Natural killer cell treated with Interleukin-12 subunit alpha and Interleukin-12 subunit beta and Interleukin-15 and Interleukin-18, amount 100 ng/mL, for 72 hours (primary cell): ENCODE measurements at regions not wholly inside any gene's neighbourhood (a gene's known extent, or its start where the extent isn't known, plus 50 kb on each side); places are given as distances from the start of the nearest gene placed in this dataset.
"Not testable (repeated sequence)": the region's sequence is repeated elsewhere in the genome, so short reads cannot be mapped to it uniquely, and the experiment has no call there.

Source experiments
- ATAC-seq, 2 donors: fragments of 150-1000 bp; cut with Tn5 transposase in 1 of 2; sonication (Bioruptor Pico), chemical (Tn5 transposase) in 1 of 2; 2 replicates each; pipeline ENCODE4 v1.10.0; 2021
- DNase-seq: peaks from one replicate; pipeline ENCODE4 v3.0.0; 2022; ENCODE audit warnings: low spot score
- H3K27ac Mint-ChIP-seq, 2 donors: 1 replicate in 1 of 2; 2 replicates in 1 of 2; pipeline ENCODE4 v1.8.0; 2022; ENCODE audit warnings: mixed read lengths in 2 of 2, mild to moderate bottlenecking in 1 of 2, moderate library complexity in 1 of 2
- H3K27me3 Mint-ChIP-seq, 2 donors: 1 replicate in 1 of 2; 2 replicates in 1 of 2; pipeline ENCODE4 v1.8.0; 2022; ENCODE audit warnings: mixed read lengths in 2 of 2
- H3K36me3 Mint-ChIP-seq: one replicate; pipeline ENCODE4 v1.8.0; 2022; ENCODE audit warnings: mixed read lengths
- H3K4me1 Mint-ChIP-seq, 2 donors: 1 replicate in 1 of 2; 2 replicates in 1 of 2; pipeline ENCODE4 v1.8.0; 2022; ENCODE audit warnings: low read depth in 2 of 2, mixed read lengths in 2 of 2, mild to moderate bottlenecking in 1 of 2
- H3K4me3 Mint-ChIP-seq: one replicate; pipeline ENCODE4 v1.8.0; 2022; ENCODE audit warnings: mixed read lengths
- H3K9me3 Mint-ChIP-seq: 2 replicates; pipeline ENCODE4 v1.8.0; 2022; ENCODE audit warnings: mixed read lengths

- Mint-ChIP-seq H3K27ac (no peak overlapping the region), H3K4me3 (no peak overlapping the region), H3K36me3 (no peaks in the 10 kb centered on the region), H3K27me3 (peaks cover 0 to 13% of the 10 kb centered on the region in 2 donors), H3K4me1 (peaks cover 0 to 3% of the 10 kb centered on the region in 2 donors), H3K9me3 (peaks cover 3% of the 10 kb centered on the region)
- ATAC-seq = no peak
- no peak for DNase-seq
Measured at GRCh38 chr4:55010550-55010949, 114.8 kb downstream of the KDR start.

GRCh38 chr4:55008166-55009056 is 117.0 kb downstream of the KDR start:
- Mint-ChIP-seq H3K27ac (no peak overlapping the region), H3K27me3 (peaks cover 0 to 16% of the 10 kb centered on the region in 2 donors), H3K36me3 (no peaks in the 10 kb centered on the region), H3K4me1 (no peaks in the 10 kb centered on the region), H3K9me3 (no peaks in the 10 kb centered on the region), H3K4me3 (no peak overlapping the region)
- no peak for DNase-seq
- ATAC-seq = no peak

- Mint-ChIP-seq H3K36me3 (no peaks in the 10 kb centered on the region), H3K4me1 (no peaks in the 10 kb centered on the region), H3K27ac (no peak overlapping the region), H3K4me3 (no peak overlapping the region), H3K9me3 (no peaks in the 10 kb centered on the region), H3K27me3 (peaks cover 0 to 19% of the 10 kb centered on the region in 2 donors)
- ATAC-seq (no peak), DNase-seq (no peak)
Measured at GRCh38 chr4:55005910-55006309, 119.5 kb downstream of the KDR start.

GRCh38 chr4:55004831-55005230 is 120.6 kb downstream of the KDR start:
- peaks cover 0 to 20% of the 10 kb centered on the region in 2 donors for H3K27me3 Mint-ChIP-seq
- ATAC-seq (no peak), DNase-seq (no peak)
- no peaks in the 10 kb centered on the region for H3K9me3 Mint-ChIP-seq
- H3K4me3 Mint-ChIP-seq = no peak overlapping the region
- no peaks in the 10 kb centered on the region for H3K4me1 Mint-ChIP-seq
- no peak overlapping the region for H3K27ac Mint-ChIP-seq
- H3K36me3 Mint-ChIP-seq = no peaks in the 10 kb centered on the region

- H3K36me3 Mint-ChIP-seq = no peaks in the 10 kb centered on the region
- H3K27me3 Mint-ChIP-seq = peaks cover 5 to 19% of the 10 kb centered on the region in 2 donors
- H3K4me1 Mint-ChIP-seq = no peaks in the 10 kb centered on the region
- ATAC-seq (no peak), DNase-seq (no peak)
- no peak overlapping the region for H3K4me3 Mint-ChIP-seq
- no peaks in the 10 kb centered on the region for H3K9me3 Mint-ChIP-seq
- H3K27ac Mint-ChIP-seq = no peak overlapping the region
Measured at GRCh38 chr4:55002431-55002830, 123.0 kb downstream of the KDR start.

GRCh38 chr4:55001538-55001937 is 123.9 kb downstream of the KDR start:
- H3K4me1 Mint-ChIP-seq = no peaks in the 10 kb centered on the region
- ATAC-seq = no peak
- H3K4me3 Mint-ChIP-seq = no peak overlapping the region
- DNase-seq = no peak
- H3K9me3 Mint-ChIP-seq = no peaks in the 10 kb centered on the region
- H3K27ac Mint-ChIP-seq = no peak overlapping the region
- no peaks in the 10 kb centered on the region for H3K36me3 Mint-ChIP-seq
- peaks cover 5 to 16% of the 10 kb centered on the region in 2 donors for H3K27me3 Mint-ChIP-seq

GRCh38 chr4:54999003-54999402 is 126.4 kb downstream of the KDR start:
- no peak for DNase-seq
- Mint-ChIP-seq H3K27ac (no peak overlapping the region), H3K9me3 (no peaks in the 10 kb centered on the region), H3K4me1 (no peaks in the 10 kb centered on the region), H3K4me3 (no peak overlapping the region), H3K27me3 (peaks cover 14 to 22% of the 10 kb centered on the region in 2 donors), H3K36me3 (peaks cover 4% of the 10 kb centered on the region)
- ATAC-seq = no peak

- peaks cover 14% of the 10 kb centered on the region for H3K36me3 Mint-ChIP-seq
- not testable (repeated sequence) for ATAC-seq, DNase-seq, H3K27ac Mint-ChIP-seq, H3K4me1 Mint-ChIP-seq, H3K9me3 Mint-ChIP-seq, H3K4me3 Mint-ChIP-seq
- peaks cover 15 to 17% of the 10 kb centered on the region in 2 donors for H3K27me3 Mint-ChIP-seq
Measured at GRCh38 chr4:54993473-54994026, 131.8 kb downstream of the KDR start.

- peaks cover 8% of the 10 kb centered on the region for H3K9me3 Mint-ChIP-seq
- no peaks in the 10 kb centered on the region for H3K4me1 Mint-ChIP-seq
- peaks cover 13 to 17% of the 10 kb centered on the region in 2 donors for H3K27me3 Mint-ChIP-seq
- DNase-seq (no peak), ATAC-seq (no peak)
- H3K4me3 Mint-ChIP-seq = no peak overlapping the region
- H3K36me3 Mint-ChIP-seq = peaks cover 26% of the 10 kb centered on the region
- no peak overlapping the region for H3K27ac Mint-ChIP-seq
Measured at GRCh38 chr4:54992266-54992665, 133.1 kb downstream of the KDR start.

GRCh38 chr4:54988655-54989054 is 136.7 kb downstream of the KDR start:
- peaks cover 24% of the 10 kb centered on the region for H3K36me3 Mint-ChIP-seq
- H3K4me1 Mint-ChIP-seq = no peaks in the 10 kb centered on the region
- no peak for ATAC-seq
- no peak overlapping the region for H3K4me3 Mint-ChIP-seq
- no peak overlapping the region for H3K27ac Mint-ChIP-seq
- no peak for DNase-seq
- H3K9me3 Mint-ChIP-seq = peaks cover 8% of the 10 kb centered on the region
- peaks cover 8 to 9% of the 10 kb centered on the region in 2 donors for H3K27me3 Mint-ChIP-seq

- Mint-ChIP-seq H3K27me3 (peaks cover 12 to 16% of the 10 kb centered on the region in 2 donors), H3K4me3 (no peak overlapping the region), H3K36me3 (peaks cover 24% of the 10 kb centered on the region), H3K27ac (no peak overlapping the region), H3K4me1 (no peaks in the 10 kb centered on the region), H3K9me3 (peaks cover 8% of the 10 kb centered on the region)
- no peak for DNase-seq
- no peak for ATAC-seq
Measured at GRCh38 chr4:54986095-54986846, 139.1 kb downstream of the KDR start.

- H3K36me3 Mint-ChIP-seq = no peaks in the 10 kb centered on the region
- no peak overlapping the region for H3K4me3 Mint-ChIP-seq
- no peak overlapping the region for H3K27ac Mint-ChIP-seq
- peaks cover 13 to 26% of the 10 kb centered on the region in 2 donors for H3K27me3 Mint-ChIP-seq
- peaks cover 0 to 3% of the 10 kb centered on the region in 2 donors for H3K4me1 Mint-ChIP-seq
- DNase-seq = no peak
- H3K9me3 Mint-ChIP-seq = peaks cover 2% of the 10 kb centered on the region
- no peak for ATAC-seq
Measured at GRCh38 chr4:54976682-54977081, 148.7 kb downstream of the KDR start.

- no peak for ATAC-seq
- no peaks in the 10 kb centered on the region for H3K36me3 Mint-ChIP-seq
Measured at GRCh38 chr4:54976031-54976430, 149.4 kb downstream of the KDR start.

GRCh38 chr4:54973784-54974183 is 151.6 kb downstream of the KDR start:
- Mint-ChIP-seq H3K4me3 (no peak overlapping the region), H3K27me3 (peaks cover 6 to 14% of the 10 kb centered on the region in 2 donors), H3K36me3 (no peaks in the 10 kb centered on the region), H3K27ac (no peak overlapping the region), H3K9me3 (no peaks in the 10 kb centered on the region), H3K4me1 (peaks cover 0 to 4% of the 10 kb centered on the region in 2 donors)
- DNase-seq = no peak
- ATAC-seq = no peak

More at GRCh38 chr4:54976031-54976430, 149.4 kb downstream of the KDR start:
- no peak overlapping the region for H3K27ac Mint-ChIP-seq
- peaks cover 11 to 21% of the 10 kb centered on the region in 2 donors for H3K27me3 Mint-ChIP-seq
- peaks cover 2% of the 10 kb centered on the region for H3K9me3 Mint-ChIP-seq
- H3K4me1 Mint-ChIP-seq = peaks cover 0 to 4% of the 10 kb centered on the region in 2 donors
- H3K4me3 Mint-ChIP-seq = no peak overlapping the region
- no peak for DNase-seq
